T-helper 1 cell treated with Interleukin-12 subunit alpha and Interleukin-12 subunit beta and Interleukin-4 antibody, amounts not matched to agents 30 ng/mL and 1 ng/mL, for 36 hours (primary cell): ENCODE measurements at regions not wholly inside any gene's neighbourhood (a gene's known extent, or its start where the extent isn't known, plus 50 kb on each side); places are given as distances from the start of the nearest gene placed in this dataset.
"Not testable (repeated sequence)": the region's sequence is repeated elsewhere in the genome, so short reads cannot be mapped to it uniquely, and the experiment has no call there.

Experiments used
- intact Hi-C: fragments of 100-400 bp; cut with micrococcal nuclease; formaldehyde crosslinking; loops from one replicate; pipeline ENCODE4 v1.15.1; 2024

DNA sequence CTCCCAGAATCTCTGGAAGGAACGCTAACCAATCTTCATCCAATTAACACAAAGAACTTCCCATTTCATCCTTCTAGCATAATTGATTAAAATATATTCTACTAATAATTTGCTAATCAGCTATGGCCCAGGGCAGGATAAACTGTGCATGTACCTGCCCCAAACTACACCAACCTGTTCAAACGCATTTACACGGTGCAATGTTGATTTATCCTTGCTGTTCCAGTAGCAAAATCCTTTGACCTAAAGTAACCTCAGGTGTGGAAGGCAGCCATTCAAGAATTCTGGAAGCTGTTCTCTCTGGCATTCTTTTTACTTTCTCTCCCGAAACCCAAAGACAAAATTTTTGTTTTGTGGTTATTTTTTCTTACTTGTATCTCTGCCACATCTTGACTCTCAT lies 309.4 kb downstream of the ZNF674 start:
- intact Hi-C loops, result no loop called here

DNA sequence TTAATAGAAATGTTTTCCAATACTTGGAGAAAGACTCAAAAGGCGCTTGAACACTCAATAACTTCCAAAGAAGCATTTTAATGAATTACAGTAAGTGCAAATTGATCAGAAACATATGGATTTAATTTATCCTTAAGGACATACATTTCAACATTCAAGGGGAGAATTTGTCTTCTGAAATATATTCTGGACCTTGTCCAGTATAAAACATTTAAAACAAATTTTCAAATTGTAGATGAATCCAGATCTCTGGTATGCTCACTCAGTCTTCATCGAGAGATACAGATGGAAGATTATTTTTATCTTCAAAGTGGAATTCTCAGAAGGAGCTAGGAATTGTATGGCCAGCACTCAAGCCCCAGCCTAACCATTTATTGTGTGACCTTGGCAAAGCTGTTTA lies 310.4 kb downstream of the ZNF674 start:
- intact Hi-C loops, result no loop called here

DNA sequence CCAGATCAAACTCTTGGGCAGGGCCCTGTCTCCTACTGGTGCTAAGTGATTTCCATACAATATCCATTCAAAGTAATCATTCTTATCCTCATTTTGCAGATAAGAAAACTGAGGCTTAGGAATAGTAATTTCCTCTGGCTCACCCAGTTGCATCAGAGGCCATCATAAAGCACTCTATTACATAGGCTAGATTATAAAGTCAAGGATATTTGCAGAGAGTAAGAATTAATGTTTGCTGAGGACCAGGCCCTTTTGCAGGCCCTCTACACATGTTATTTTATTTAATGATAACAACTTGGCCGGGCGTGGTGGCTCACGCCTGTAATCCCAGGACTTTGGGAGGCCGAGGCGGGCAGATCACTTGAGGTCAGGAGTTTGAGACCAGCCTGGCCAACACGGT lies 316.8 kb downstream of the ZNF674 start:
- intact Hi-C loops, result no loop called here

DNA sequence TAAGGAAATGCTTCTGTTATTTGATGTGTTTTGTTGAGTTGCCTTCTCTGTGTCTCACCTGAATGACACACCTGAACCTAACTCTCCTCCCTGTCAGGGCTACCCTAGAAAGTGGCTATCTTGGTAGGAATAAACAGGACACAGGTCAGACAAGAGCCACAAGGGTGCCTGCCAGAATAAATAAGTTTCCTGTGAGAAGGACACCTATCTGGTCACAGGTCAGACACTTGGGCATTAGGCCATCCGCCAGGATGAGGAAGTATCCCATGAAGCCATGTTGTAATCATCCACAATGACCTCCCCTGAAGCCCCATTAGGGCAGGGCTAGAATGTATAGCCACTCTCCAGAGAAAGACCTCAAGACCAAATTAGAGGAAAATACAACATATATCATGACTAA lies 318.8 kb downstream of the ZNF674 start:
- intact Hi-C loops, result no loop called here

DNA sequence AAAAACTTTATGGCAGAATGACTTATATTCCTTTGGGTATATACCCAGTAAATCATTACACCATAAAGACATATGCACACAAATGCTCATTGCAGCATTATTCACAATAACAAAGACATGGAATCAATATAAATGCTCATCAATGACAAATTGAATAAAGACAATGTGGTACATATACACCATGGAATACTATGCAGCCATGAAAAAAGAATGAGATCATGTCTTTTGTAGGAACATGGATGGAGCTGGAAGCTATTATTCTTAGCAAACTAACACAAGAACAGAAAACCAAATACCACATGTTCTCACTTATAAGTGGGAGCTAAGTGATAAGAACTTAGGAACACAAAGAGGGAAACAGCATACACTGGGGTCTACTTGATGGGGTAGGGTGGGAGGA lies 321.7 kb downstream of the ZNF674 start:
- intact Hi-C loops, result not testable (repeated sequence)

DNA sequence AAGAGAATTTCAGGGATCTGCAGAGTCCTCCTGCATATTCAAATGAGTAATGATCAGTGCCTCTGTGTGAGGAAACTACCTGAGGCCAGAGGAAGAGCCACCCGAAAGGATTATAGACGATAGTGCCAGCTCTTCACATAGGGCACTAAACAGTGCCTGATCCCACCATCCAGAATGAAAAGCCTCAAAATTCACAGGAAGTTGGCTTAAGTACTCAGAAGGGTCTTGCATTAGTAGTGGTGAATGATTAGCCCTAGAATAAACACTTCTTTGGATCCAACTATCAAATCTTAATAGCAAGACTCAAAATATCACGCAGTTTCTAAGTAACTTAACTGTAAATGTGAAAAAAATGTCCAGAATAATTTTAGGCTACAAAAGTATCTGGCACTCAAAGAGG lies 324.4 kb downstream of the ZNF674 start:
- intact Hi-C loops, result no loop called here

DNA sequence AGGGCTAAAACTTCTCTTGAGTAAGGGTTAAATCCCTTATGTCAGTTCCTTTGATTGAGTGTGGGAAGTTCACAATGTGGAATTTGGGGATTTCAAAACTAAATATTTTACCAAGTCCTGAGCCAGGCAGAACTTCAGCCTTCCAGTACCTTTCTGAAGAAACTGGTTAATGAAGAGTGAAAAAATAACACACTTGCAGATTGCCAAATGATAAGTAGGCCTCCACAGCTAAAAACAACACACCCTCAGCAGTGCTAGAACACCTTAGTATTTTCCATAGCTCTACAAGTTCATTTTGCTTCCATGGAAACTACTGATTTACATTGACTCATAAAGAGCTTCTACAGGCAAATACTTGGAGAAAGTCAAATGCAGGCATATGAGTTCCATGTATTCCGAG lies 326.8 kb downstream of the ZNF674 start:
- intact Hi-C loops, result no loop called here

DNA sequence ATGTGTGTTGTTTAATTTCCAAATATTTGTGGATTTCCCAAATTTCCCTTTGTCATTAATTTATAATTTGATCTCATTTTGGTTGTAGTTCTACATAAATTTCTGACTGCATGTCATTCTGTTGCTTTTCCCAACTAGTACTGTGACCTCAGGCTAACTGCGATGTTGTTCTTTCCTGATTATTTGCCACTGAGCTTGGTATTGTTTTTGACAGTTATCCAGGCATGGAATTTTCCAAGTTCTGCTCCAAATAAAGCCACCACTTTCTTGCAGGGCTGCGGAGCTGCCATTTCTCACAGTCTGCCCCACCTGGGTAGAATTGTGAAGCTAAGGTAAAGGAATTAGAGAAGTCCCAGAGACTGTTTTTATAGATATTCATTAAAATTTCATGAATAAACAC lies 328.8 kb downstream of the ZNF674 start:
- intact Hi-C loops, result no loop called here

DNA sequence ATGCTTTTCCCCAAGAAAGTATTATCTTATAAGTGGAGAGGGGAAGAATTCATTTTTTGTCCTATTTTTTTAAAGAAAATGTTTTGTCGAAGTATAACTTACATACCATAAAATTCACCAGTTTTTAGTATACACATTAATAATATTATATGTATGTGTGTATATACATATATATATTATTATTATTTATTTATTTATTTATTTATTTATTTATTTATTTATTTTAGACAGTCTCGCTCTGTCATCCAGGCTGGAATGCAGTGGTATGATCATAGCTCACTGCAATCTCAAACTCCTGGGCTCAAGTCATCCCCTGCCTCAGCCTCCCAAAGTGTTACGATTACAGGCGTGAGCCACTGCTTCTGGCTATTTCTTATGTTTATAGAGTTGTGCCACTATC lies 334.1 kb downstream of the ZNF674 start:
- intact Hi-C loops, result no loop called here

DNA sequence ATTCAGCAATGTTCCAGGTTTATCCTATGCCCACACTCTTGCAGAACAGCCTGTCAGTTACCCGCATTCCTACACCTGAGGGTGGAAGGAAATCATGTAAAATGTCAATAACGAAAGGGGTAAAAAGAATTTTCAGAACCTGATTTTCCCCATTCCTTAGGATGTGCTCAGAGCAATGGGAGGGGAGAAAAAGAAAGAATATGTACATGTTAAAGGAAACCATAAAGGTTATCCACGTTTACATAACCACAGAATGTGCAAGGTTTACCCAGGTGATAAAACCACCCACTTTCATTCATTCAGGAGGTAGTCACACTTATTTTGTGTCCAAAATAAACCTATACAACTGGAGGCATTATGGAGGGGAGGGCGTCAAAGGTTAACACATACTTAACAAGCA lies 335.5 kb downstream of the ZNF674 start:
- intact Hi-C loops, result no loop called here

DNA sequence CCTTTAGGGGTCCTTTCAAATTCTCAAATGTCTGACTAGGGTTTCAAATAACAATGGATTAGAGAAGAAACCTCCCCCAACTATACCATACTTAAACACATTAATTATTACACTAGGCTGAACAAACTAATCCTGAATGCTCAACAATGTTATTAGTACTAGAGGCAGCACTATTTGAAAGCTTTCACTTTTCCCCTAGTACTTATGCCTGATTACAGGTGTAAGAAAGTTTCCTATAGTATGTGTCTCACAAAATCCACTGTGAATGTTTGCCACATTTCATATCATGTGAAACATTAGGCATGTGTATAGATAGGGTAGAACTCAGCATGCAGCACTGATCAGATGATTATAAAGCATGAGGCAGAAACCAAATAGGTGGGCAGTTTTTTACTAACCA lies 336.2 kb downstream of the ZNF674 start:
- intact Hi-C loops, result no loop called here

DNA sequence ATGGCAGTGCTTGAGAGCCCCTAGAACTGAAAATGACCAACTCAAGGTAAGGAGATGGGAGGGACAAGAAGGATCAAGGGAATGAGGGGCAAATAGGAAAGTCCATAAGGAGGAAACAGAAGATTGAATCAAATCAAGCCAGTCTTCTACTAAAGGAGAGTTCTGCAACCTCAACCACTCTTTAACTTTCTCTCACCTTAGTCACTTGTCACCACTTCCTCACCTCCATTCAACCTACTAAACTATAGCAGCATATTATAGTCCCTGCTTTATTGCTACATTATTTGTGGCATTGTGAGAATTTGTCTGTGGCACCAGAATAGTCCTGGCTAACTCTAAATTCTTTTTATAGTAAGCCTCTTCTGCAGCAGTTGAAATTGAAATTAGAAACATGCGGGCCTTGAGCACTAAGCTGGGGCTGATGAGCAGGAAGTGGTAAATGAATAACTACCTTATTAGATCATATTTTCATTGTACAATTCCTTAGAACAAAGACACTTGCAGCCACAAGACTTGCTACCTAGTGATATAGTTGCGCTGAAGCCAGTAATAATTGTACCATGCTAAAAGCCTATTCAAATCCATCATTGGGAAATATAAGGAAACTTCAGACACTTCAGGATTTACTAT lies 336.9 kb downstream of the ZNF674 start:
- intact Hi-C loops, result no loop called here

DNA sequence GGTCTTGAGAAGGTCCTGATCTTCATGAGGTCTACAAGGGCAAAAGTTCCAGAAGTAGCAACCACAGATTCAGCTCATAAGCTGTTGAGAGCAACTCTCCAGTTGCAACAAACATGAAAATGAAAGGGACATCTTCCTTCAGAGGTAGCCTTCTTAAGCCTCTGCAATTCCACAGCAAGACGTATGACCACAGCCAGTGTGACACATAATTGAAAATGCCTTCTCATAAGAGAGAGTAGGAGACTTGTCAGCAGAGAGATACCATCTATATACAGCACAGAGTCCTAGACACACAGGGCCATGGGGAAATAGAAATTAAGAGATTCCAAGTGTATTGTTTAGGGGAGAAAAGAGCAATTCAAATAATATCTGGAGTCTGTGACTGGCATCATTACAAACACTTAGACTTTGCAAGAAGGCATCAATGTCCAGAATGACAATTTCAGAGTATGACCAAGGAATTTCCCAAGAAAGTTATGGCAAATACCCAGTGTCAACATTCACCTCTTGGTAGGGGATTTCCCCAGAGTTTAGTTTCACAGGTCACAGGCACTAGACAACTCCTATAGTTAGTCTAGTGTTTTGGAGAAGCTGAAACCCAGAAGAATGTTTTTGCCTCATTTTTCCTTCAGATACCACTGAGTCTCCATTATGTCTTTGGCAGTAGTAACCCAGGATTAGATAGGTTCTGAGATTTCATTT lies 340.3 kb downstream of the ZNF674 start:
- intact Hi-C loops, result no loop called here

DNA sequence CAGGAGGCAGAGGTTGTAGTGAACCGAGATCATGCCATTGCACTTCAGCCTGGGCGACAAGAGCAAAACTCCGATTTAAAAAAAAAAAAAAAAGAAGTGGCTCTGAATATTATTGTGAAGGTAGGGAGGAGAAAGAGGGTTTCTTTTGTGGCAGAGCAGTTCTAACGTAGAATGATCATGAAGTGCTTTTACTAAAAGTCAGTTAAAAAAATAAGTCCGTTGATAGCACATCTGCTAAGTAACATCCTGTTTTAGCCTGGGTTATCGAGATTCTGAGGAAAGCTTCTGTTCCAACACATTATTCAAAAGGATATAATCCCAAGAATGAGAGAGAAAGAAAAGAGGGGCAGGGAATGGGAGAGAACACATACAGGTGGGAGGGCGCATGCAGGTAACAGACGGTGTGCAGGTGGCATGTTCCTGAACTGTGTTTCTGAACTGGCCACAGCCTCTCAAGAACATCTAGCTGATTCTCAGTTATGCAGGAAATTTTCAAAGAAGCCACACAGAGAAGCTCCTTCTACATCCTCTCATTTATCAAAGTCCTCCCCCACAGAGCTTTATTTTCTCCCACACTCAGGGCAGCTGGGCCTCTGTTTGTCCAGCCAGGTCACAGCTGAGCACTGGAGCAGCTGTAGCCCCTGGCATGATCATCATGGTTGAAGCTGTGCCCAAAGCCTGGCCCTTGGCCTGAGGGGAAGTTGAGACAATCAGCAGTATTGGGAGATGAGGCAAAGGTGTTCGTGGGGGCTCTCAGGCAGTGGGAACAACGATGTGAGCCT lies 342.3 kb downstream of the ZNF674 start:
- intact Hi-C loops, result no loop called here

DNA sequence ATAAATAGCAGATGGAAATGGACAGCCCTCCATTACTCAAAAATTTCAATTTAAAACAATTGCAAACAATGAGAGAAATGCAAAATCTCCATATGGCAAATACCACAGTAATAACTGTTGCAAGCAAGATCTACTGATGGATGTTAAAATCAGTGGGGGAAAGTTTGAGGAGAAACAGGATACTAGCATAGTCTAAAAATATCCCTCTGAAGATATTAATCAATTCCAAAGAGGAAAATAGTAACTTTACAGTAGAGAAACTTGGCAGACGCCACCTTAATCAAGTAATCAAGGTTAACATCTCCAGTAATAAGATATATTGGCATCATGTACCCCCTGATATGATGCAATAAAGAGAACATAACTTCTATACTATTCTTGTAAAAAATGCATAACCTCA lies 344.8 kb downstream of the ZNF674 start:
- intact Hi-C loops, result no loop called here

DNA sequence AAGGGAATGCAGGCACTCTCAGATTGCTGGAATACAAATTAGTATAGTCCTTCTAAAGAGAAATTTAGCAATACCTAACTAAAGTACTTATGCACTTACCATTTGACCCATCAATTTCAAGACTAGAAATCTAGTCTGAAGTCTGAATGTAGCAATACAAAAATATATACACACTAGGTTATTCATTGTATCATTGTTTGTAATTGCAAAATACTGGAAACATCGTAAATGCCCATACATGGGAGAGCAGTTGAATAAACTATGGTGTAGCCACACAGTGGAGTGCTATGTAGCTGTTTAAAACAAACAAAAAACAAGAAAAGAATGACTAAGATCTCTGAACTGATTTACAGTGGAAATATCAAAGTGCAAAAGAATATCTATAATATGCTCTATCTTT lies 346.4 kb downstream of the ZNF674 start:
- intact Hi-C loops, result no loop called here

DNA sequence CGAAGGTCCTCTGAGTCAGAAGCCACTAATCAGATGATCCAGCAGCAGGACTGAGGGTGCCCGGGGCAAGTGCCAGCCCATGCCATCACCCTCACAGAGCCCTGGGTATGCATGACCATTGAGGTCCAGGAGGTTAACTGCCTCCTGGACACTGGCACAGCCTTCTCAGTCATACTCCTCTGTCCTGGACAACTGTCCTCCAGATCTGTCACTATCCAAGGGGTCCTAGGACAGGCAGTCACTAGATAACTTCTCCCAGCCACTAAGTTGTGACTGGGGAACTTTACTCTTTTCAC lies 358.5 kb downstream of the ZNF674 start:
- intact Hi-C loops, result not testable (repeated sequence)

DNA sequence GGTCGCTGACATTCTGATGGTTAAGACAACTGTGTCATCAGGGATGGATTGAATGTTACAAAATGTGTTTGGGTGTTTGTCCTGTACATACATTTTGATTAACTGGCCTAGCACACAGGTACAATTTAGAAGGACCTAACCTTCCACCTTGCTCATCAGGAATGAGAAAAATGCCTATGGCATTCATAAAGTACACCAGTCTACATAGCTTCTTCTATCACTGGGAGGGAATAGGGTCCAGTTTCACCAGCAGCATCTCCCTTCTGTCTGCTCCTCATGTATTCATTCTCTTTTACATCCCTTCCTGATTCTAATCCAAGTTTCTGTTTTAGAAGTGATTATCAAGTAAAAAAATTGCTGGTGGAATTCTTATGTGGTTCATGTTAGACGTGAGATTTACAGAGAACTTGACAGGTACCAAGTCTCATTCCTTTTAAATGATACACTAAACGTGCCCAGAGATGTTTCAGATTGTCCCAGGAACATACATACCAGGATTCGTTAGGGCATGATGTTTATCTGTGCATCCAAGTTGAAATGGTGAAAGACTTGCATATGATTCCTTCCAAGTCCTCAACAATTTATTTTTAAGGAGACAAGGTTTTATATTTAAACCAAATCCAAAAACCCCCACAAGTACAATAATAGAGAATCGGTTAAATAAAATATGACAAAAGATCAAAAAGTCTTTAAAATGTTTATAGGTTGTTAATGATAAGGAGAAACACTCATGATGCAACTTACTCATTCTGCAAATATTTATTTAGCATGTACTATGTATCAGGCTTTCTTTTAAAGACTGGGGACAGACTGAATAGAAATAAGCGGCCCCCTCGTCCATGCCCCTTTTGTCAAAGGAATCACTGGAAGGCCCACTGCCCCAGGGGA lies 359.1 kb downstream of the ZNF674 start:
- intact Hi-C loops, result no loop called here

DNA sequence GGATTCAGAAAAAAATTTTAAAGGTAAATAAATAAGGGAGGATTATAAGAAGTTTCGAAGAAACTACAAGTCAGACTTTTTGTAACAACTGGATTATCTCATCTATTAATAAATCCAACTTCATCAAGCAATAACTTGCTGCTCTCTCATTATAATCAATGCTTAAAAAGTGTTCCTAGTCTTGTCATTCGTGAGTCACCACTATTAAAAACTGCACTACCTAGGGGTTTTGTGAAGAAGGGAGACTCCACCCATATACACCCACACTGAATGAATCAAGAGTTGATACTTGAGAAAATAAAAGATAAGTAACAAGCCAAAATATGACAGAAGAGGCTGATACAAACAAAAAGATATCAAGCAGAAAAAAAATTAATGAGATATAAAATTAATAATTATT lies 360.5 kb downstream of the ZNF674 start:
- intact Hi-C loops, result no loop called here

DNA sequence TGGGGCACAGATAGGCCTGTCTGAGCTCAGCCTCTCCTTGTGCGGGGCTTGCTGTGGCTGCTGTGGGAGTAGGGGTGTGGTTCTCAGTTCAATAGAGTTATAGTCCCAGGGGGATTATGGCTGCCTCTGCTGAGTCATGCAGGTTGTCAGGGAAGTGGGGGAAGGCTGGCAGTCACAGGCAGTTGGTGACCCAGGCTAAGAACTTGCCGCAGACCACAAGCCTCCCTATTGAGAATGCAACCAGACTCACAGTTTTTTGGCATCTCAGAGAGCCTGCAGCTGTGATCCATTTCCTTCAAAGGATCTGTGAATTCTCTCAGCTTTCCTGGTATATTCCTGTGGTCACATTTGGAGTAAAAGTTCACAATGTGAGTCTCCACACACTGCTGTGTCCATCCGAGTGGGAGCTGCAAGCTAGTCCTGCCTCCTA lies 364.9 kb downstream of the ZNF674 start:
- intact Hi-C loops, result no loop called here

DNA sequence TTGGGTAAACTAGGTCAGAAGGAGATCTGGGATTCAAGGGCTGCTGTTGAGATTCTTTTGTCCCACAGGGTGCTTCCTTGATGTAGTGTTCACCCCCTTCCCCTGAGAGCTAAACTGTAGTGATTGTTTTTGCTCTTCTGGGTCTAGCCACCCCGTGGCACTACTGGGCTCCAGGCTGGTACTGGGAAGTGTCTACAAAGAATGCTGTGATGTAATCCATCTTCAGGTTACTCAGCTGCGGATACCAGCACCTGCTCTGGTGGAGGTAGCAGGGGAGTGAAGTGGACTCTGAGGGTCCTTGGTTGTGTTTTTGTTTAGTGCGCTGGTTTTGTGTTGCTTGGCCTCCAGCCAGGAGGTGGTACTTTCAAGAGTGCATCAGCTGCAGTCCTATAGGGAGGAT lies 365.5 kb downstream of the ZNF674 start:
- intact Hi-C loops, result no loop called here

DNA sequence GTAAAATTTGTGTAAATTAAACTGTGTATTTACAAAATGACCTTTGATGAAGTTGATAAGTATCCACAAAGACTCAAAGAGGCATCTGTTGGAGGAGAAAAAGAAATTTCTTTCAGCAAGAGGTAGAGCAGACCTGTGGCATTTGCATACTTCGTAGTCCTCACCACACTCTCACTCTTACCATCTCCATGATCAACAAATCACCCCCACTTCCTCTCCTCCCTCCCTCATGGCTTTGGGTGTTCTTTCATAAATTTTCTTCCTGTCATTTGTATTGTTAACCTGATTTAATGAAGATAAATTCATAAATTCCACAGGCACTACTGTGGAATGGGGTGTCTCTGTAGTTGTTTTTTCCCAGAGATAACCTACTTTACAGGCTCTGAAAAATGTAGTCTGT lies 366.5 kb downstream of the ZNF674 start:
- intact Hi-C loops, result no loop called here
